ENCODE measurements at regions not wholly inside any gene's neighbourhood (a gene's known extent, or its start where the extent isn't known, plus 50 kb on each side); places are given as distances from the start of the nearest gene placed in this dataset.

GRCh38 chr5:162325143-162325727 is 257.7 kb downstream of the GABRG2 start:
- no peak for DNase-seq

DNA sequence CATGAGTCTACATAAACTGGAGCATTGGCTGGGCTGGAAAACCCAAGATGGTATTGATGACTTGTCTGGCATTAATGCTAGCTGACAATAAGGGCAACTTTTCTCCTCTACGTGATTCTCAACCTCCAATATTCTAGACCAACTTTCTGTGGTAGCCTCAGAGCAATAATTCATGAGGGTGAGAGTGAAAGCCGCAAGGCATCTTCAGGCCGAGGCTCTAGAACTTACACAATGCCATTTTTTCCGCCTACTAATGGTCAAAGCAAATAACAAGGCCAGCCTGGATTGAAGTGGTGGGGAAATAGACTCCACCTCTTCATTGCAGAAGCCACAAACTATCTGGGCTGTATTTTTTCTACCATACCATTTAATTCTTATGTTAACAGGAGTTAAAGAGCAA is 267.4 kb downstream of the GABRG2 start:
- DNase-seq = no peak

- DNase-seq = no peak
Measured at GRCh38 chr5:162360373-162360931, 292.9 kb downstream of the GABRG2 start.

- DNase-seq = no peak
Measured at GRCh38 chr5:162372256-162372655, 304.7 kb downstream of the GABRG2 start.

DNA sequence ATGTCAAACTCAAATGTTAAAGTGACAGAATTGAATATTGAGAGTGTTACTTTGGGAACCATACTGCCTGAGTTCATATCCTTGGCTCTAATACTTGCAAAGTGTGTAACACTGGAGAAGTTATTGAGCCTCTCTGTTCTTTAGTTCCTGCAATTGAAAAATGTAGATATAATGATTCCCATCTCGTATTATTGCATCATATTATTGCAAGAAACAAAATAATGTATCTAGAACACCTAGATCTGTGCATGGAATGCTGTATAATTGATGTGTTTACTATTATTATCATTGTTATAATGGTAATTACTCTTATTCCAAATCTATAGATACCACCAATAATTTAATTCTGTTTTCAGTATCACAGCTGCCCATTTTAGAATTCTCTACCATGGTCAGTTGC is 310.3 kb downstream of the GABRG2 start:
- DNase-seq = no peak

DNA sequence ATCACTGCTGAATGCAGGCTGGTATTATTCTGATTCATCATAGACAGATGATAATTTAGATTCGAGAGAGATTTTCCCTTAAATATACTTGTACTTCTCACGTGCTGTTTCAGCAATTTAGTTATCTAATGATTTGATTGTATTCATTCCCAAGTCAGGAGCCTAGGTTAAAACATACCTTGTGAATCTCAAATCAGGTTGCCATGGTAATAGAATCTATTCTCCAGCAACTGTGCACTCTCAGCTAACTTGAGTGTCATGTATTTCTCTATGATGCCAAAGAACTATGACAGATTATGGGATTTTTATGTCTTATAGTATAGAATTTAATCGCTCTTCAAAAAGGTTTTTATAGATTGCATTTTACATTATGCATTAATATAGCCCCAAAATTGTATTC is 315.3 kb downstream of the GABRG2 start:
- no peak for DNase-seq

- DNase-seq = no peak
Measured at GRCh38 chr5:162384225-162384624, 316.7 kb downstream of the GABRG2 start.

- DNase-seq = no peak
Measured at GRCh38 chr5:162391833-162392232, 324.3 kb downstream of the GABRG2 start.

DNA sequence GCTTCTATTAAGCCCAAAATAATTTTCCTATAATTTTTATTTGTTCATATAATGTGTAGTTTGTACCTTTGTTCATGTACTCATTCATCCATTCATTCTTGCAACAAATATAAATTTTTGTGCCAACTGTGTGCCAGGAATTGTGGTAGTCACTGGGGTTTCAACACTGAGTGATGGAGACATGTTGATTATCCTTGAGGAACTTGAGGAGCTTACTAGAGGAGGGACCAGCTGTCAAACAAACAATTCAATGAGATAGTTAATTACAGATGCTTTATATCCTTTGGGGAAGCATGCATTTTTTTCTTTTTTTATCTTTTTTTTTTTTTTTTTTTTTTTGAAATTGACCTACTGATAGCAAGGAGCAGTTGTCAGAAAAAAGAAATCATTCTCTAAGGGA is 324.8 kb downstream of the GABRG2 start:
- DNase-seq = no peak

- no peak for DNase-seq
Measured at GRCh38 chr5:162393534-162393933, 326.0 kb downstream of the GABRG2 start.

- DNase-seq = no peak
Measured at GRCh38 chr5:162407614-162408013, 340.0 kb downstream of the GABRG2 start.

DNA sequence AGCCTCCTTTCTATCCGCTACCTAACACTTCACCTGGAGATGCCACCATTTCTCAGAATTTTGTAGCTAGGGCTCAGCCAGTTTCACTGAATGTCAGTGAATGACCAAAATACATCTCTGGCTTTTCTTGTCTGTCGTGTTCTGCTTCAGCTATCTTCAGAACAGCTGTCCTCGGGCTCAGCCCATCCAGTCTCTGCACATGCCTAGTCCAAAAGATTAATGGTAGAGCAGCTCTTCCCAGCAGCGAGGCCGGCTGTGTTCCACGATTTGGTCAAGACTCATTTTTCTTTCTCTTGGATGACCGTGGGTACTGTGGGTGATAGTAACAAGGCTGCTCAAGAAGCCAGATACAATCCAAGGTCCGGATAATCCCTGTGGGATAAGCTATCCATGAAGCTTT is 342.8 kb downstream of the GABRG2 start:
- DNase-seq = no peak

DNA sequence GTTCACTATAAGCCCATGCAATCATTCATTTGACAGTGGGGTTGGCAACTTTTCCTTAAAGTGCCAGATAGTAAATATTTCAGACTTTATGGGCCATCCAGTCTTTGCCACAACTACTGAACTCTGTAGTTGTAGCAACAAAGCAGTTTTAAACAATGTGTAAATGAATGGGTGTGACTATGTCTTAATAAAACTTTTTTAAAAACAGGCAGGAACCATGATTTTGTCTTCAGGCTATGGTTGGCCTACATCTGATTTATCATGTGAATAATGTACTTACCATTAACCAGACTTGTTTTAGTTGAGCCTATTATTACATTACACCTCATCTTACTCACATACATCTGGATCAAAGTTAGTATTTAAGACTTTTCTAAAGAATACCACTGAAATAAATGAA is 361.6 kb downstream of the GABRG2 start:
- no peak for DNase-seq

- no peak for DNase-seq
Measured at GRCh38 chr5:162434281-162434680, 366.7 kb downstream of the GABRG2 start.

DNA sequence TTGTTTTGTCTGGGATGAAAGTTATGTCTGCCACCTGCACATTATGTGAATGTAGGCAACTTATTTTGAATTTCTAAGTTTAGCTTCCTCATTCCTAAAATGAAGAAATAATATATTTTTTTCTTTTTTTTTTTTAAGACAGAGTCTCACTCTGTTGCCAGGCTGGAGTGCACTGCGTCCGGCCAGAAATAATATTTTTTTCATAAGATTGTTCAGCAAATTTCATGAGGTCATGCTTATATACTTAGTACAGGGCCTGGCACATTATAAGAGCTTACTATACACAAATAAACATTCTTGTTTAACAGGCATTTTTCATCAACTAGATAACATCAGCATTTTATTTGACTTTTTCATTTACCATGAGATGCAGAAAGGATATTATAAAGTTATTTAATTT is 368.5 kb downstream of the GABRG2 start:
- no peak for DNase-seq

GRCh38 chr5:162444129-162444762 is 376.7 kb downstream of the GABRG2 start:
- no peak for DNase-seq

GRCh38 chr5:162456086-162456485 is 388.5 kb downstream of the GABRG2 start:
- DNase-seq = no peak

- no peak for DNase-seq
Measured at GRCh38 chr5:162466011-162466410, 398.4 kb downstream of the GABRG2 start.

DNA sequence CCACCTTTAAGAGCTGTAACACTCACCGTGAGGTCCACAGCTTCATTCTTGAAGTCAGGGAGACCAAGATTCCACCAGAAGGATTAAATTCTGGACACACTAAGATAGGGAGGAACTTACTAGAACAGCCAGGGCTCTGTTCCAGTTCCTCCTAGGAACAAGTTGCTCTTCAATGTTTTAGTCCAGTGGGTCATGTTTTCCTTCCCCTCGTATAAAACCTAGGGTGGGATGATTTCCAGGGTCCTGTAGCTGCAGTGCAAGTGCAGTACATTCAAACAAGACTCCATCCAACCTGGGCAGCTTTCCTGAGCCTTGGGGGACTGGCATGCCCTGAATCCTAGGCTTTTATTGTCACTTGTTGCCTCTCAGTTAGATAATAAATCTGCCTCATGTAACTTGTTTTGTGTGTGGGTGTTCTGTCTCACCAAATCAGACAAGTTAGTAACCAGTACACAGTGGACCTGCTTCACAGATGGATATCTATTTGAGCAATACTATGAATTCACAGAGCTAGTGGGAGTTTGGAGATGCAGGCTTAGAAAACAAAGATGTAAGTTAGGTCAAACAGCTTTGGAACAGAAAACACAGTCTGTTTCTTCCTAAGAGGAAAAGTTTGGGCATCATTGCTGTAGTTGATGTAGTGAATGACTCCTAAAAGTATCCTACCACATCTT is 405.6 kb downstream of the GABRG2 start:
- no peak for DNase-seq

DNA sequence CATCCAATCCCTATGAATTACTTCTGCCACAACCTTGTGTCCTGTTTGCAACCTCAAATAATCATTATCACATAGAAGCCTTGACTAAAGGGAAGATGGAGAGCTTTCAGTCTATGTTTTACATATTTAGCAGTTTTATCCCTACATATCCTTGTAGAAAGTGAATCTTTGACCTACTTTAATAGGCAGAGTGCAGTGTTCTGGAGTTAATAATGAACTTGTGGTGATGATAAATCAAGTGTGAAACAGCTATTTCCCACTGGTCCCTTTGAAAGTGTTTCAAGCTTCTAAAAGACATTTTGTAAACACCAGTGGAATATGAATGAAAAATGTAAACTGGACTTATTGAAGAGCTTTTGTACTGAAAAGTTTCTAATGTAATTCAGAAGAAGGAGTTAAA is 406.7 kb downstream of the GABRG2 start:
- no peak for DNase-seq

DNA sequence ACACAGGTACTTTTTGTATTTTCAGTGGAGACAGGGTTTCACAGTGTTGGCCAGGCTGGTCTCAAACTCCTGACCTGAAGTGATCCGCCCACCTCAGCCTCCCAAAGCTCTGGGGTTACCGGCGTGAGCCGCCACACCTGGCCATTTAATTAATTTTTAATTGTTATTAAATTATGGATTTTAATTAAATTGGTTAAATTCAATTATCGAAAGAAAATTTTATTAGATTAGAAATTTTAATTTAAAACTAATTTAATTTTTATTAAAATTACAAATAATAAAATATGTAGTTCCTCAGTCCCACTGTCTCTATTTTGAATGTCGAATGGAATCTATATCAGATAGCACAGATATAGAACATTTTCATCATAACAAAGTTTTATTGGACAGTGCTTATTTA is 416.5 kb downstream of the GABRG2 start:
- no peak for DNase-seq

- no peak for DNase-seq
Measured at GRCh38 chr5:162484986-162485385, 417.4 kb downstream of the GABRG2 start.

- no peak for DNase-seq
Measured at GRCh38 chr5:162485666-162486292, 418.2 kb downstream of the GABRG2 start.
